ENCODE measurements at regions not wholly inside any gene's neighbourhood (a gene's known extent, or its start where the extent isn't known, plus 50 kb on each side); places are given as distances from the start of the nearest gene placed in this dataset.
"Not testable (repeated sequence)": the region's sequence is repeated elsewhere in the genome, so short reads cannot be mapped to it uniquely, and the experiment has no call there.

DNA sequence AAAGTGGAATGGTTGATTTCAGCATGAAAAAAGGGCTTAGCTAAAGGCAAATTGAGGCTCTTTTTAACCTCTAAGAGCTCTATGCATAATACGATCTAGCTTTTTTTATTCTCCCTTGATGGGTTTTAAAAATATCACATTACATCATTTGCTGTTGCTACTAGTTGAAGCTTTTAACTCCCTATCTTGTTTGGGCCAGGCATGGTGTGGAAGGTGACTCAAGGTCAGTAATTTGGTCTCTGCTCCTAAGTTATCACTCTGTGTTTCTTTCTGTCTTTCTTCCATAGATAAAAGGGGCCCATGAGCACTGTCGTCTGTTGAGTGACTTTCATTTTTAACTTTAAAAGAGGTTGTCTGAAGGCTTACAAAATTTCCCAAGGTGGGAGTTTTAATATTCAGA is 58.1 kb upstream of the GOT2 start:
- Histone ChIP-seq H3F3A (ENCODE audit: insufficient read depth, low read length, poor library complexity, severe bottlenecking) (no peaks in the 10 kb centered on the region), H3K79me2 (replicated peaks; ENCODE audit: insufficient read depth, low read length) (no peaks in the 10 kb centered on the region), H3K4me3 (ENCODE audit: low read length) (no peak overlapping the region), H3K4me2 (ENCODE audit: low read length) (no peak overlapping the region), H2AFZ (ENCODE audit: low read depth, low read length) (no peak overlapping the region), H3K9me3 (ENCODE audit: low read length) (no peaks in the 10 kb centered on the region), H3K9ac (ENCODE audit: low read length) (no peak overlapping the region), H3K36me3 (ENCODE audit: insufficient read depth, low read length) (no peaks in the 10 kb centered on the region), H3K27ac (ENCODE audit: low read length) (no peak overlapping the region), H3K27me3 (ENCODE audit: insufficient read depth, low read depth, low read length) (no peaks in the 10 kb centered on the region), H4K20me1 (ENCODE audit: insufficient read depth) (no peaks in the 10 kb centered on the region), H3K9me2 (ENCODE audit: insufficient read depth, low read length) (no peaks in the 10 kb centered on the region)
- TF ChIP-seq, protein P1, sequence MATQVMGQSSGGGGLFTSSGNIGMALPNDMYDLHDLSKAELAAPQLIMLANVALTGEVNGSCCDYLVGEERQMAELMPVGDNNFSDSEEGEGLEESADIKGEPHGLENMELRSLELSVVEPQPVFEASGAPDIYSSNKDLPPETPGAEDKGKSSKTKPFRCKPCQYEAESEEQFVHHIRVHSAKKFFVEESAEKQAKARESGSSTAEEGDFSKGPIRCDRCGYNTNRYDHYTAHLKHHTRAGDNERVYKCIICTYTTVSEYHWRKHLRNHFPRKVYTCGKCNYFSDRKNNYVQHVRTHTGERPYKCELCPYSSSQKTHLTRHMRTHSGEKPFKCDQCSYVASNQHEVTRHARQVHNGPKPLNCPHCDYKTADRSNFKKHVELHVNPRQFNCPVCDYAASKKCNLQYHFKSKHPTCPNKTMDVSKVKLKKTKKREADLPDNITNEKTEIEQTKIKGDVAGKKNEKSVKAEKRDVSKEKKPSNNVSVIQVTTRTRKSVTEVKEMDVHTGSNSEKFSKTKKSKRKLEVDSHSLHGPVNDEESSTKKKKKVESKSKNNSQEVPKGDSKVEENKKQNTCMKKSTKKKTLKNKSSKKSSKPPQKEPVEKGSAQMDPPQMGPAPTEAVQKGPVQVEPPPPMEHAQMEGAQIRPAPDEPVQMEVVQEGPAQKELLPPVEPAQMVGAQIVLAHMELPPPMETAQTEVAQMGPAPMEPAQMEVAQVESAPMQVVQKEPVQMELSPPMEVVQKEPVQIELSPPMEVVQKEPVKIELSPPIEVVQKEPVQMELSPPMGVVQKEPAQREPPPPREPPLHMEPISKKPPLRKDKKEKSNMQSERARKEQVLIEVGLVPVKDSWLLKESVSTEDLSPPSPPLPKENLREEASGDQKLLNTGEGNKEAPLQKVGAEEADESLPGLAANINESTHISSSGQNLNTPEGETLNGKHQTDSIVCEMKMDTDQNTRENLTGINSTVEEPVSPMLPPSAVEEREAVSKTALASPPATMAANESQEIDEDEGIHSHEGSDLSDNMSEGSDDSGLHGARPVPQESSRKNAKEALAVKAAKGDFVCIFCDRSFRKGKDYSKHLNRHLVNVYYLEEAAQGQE (IDR thresholded peaks at IDR 0.05; ENCODE audit: borderline replicate concordance), result no peak
- TF ChIP-seq POLR2AphosphoS5 (IDR thresholded peaks at IDR 0.05) (no peak), EP300 (conservative IDR thresholded peaks at IDR 0.05; ENCODE audit: poor library complexity, severe bottlenecking) (no peak), TAF1 (IDR thresholded peaks at IDR 0.05; ENCODE audit: low read depth) (no peak)

DNA sequence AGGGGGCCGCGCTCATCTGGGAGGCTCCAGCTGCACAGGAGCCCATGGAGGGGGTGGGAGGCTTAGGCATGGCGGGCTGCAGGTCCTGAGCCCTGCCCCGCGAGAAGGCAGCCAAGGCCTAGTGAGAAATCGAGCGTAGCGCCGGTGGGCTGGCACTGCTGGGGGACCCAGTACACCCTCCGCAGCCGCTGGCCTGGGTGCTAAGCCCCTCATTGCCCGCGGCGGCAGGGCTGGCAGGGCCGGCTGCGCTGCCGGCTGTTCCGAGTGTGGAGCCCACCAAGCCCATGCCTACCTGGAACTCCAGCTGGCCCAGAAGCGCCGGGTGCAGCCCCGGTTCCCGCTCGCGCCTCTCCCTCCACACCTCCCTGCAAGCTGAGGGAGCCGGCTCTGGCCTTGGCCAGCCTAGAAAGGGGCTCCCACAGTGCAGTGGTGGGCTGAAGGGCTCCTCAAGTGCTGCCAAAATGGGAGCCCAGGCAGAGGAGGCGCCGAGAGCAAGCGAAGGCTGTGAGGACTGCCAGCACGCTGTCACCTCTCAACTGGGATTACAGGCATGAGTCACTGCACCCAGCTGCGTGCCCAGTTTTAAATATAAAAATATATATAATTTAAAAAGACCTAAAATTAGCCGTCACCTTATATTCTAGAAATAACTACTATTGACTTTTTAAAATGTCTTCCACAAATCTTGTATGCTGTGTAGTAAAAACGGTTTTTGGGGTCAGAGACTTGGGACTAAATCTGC is 56.9 kb upstream of the GOT2 start:
- not testable (repeated sequence) for H3K4me2 ChIP-seq (ENCODE audit: low read length); H4K20me1 ChIP-seq (ENCODE audit: insufficient read depth)

DNA sequence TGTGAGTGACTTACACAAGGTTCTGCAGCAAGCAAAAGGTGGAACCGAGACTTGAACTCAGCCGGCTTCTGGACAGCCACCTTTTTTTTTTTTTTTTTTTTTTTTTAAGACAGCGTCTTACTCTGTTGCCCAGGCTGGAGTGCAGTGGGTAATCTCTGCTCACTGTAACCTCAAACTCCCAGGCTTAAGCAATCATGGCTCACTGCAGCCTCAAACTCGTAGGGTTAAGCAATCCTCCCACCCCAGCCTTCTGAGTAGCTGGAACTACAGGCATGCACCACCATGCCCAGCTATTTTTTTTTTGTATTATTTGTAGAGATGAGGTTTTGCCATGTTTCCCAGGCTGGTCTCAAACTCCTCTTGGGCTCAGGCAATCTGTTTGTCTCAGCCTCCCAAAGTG is 55.2 kb upstream of the GOT2 start:
- no peaks in the 10 kb centered on the region for H3K27me3 ChIP-seq (ENCODE audit: insufficient read depth, low read depth, low read length)
- H3K9me2 ChIP-seq (ENCODE audit: insufficient read depth, low read length), result no peaks in the 10 kb centered on the region
- H3K79me2 ChIP-seq (replicated peaks; ENCODE audit: insufficient read depth, low read length), result no peaks in the 10 kb centered on the region
- no peaks in the 10 kb centered on the region for H3F3A ChIP-seq (ENCODE audit: insufficient read depth, low read length, poor library complexity, severe bottlenecking)
- no peak overlapping the region for H3K4me2 ChIP-seq (ENCODE audit: low read length)
- H3K4me3 ChIP-seq (ENCODE audit: low read length), result no peak overlapping the region
- H3K36me3 ChIP-seq (ENCODE audit: insufficient read depth, low read length), result no peaks in the 10 kb centered on the region
- H4K20me1 ChIP-seq (ENCODE audit: insufficient read depth), result no peaks in the 10 kb centered on the region
- H2AFZ ChIP-seq (ENCODE audit: low read depth, low read length), result no peak overlapping the region
- no peaks in the 10 kb centered on the region for H3K9me3 ChIP-seq (ENCODE audit: low read length)
- TF ChIP-seq, protein P1 (IDR thresholded peaks at IDR 0.05; ENCODE audit: borderline replicate concordance), result no peak
- TF ChIP-seq SMC3 (conservative IDR thresholded peaks at IDR 0.05; ENCODE audit: poor library complexity) (no peak), POLR2AphosphoS5 (IDR thresholded peaks at IDR 0.05) (no peak)
- TF ChIP-seq, protein P2, sequence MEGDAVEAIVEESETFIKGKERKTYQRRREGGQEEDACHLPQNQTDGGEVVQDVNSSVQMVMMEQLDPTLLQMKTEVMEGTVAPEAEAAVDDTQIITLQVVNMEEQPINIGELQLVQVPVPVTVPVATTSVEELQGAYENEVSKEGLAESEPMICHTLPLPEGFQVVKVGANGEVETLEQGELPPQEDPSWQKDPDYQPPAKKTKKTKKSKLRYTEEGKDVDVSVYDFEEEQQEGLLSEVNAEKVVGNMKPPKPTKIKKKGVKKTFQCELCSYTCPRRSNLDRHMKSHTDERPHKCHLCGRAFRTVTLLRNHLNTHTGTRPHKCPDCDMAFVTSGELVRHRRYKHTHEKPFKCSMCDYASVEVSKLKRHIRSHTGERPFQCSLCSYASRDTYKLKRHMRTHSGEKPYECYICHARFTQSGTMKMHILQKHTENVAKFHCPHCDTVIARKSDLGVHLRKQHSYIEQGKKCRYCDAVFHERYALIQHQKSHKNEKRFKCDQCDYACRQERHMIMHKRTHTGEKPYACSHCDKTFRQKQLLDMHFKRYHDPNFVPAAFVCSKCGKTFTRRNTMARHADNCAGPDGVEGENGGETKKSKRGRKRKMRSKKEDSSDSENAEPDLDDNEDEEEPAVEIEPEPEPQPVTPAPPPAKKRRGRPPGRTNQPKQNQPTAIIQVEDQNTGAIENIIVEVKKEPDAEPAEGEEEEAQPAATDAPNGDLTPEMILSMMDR (IDR thresholded peaks at IDR 0.05; ENCODE audit: poor library complexity, severe bottlenecking), result no peak
- no peak overlapping the region for H3K27ac ChIP-seq (ENCODE audit: low read length)
- no peak overlapping the region for H3K9ac ChIP-seq (ENCODE audit: low read length)

More for the DNA sequence above, 56.9 kb upstream of the GOT2 start:
- H3F3A ChIP-seq (ENCODE audit: insufficient read depth, low read length, poor library complexity, severe bottlenecking); H3K9me3 ChIP-seq (ENCODE audit: low read length); H3K36me3 ChIP-seq (ENCODE audit: insufficient read depth, low read length); H2AFZ ChIP-seq (ENCODE audit: low read depth, low read length); H3K27me3 ChIP-seq (ENCODE audit: insufficient read depth, low read depth, low read length); H3K4me3 ChIP-seq (ENCODE audit: low read length); H3K9me2 ChIP-seq (ENCODE audit: insufficient read depth, low read length); H3K9ac ChIP-seq (ENCODE audit: low read length); H3K79me2 ChIP-seq (replicated peaks; ENCODE audit: insufficient read depth, low read length); H3K27ac ChIP-seq (ENCODE audit: low read length): not testable (repeated sequence)

Data from neural cell (in vitro differentiated cells).